AG09309 (cell line): ENCODE measurements at regions not wholly inside any gene's neighbourhood (a gene's known extent, or its start where the extent isn't known, plus 50 kb on each side); places are given as distances from the start of the nearest gene placed in this dataset.

Experiments
- DNase-seq: peaks from one replicate; pipeline ENCODE4 v3.0.0-alpha.2; 2010; ENCODE audit warnings: low read depth
- H3K4me3 ChIP-seq: 2 replicates; pipeline ENCODE4 v1.5.1; 2011; ENCODE audit warnings: mild to moderate bottlenecking, low read depth, low read length, moderate library complexity; ENCODE audit not compliant: control insufficient read depth
- TF ChIP-seq, protein P1 (sequence below): IDR thresholded peaks from 2 replicates; pipeline ENCODE4 v1.5.1; 2011; ENCODE audit warnings: mild to moderate bottlenecking, low read depth, low read length, inconsistent platforms; ENCODE audit not compliant: insufficient read depth, control insufficient read depth; ENCODE audit errors: missing control alignments

DNA sequence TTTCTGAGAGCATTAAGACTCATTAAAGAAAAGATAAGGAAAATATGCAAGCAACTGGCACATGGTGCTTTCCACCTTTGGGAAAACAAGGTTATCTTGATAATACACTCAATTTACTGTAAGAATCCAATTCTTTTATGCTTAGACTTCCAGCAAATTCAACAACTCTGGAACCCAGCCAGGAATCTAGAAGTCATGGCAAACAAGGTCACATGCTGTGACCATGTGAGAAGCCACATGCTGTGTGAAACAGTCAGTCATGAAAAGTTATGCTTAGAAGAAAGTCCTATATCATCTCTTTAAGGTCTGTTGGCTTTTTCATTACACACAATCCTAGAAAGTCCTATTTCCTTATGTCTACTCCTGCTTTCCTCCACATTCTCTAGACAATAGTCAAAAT is 581.8 kb upstream of the C9orf72 start:
- no peak for DNase-seq
- TF ChIP-seq, protein P1, sequence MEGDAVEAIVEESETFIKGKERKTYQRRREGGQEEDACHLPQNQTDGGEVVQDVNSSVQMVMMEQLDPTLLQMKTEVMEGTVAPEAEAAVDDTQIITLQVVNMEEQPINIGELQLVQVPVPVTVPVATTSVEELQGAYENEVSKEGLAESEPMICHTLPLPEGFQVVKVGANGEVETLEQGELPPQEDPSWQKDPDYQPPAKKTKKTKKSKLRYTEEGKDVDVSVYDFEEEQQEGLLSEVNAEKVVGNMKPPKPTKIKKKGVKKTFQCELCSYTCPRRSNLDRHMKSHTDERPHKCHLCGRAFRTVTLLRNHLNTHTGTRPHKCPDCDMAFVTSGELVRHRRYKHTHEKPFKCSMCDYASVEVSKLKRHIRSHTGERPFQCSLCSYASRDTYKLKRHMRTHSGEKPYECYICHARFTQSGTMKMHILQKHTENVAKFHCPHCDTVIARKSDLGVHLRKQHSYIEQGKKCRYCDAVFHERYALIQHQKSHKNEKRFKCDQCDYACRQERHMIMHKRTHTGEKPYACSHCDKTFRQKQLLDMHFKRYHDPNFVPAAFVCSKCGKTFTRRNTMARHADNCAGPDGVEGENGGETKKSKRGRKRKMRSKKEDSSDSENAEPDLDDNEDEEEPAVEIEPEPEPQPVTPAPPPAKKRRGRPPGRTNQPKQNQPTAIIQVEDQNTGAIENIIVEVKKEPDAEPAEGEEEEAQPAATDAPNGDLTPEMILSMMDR: no peak

DNA sequence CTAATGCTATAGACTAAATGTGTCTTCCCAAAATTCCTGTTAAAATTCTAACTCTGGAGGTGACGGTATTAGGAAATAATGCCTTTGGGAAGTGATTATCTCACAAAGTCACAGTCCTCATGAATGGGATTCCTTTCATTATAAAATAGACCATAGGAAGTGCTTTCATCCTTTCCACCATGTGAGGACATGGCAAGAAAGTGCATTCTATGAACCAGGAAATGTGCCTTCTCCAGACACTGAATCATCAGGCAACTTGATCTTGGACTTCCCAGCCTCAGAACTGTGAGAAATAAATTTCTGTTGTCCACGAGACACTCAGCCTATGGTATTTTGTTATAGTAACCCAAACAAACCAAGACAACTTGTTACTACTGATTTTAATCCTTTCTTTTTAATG is 582.4 kb upstream of the C9orf72 start:
- H3K4me3 ChIP-seq: no peak overlapping the region
- TF ChIP-seq, protein P1: no peak
- DNase-seq: no peak

More for the DNA sequence above, 581.8 kb upstream of the C9orf72 start:
- H3K4me3 ChIP-seq: no peak overlapping the region

DNA sequence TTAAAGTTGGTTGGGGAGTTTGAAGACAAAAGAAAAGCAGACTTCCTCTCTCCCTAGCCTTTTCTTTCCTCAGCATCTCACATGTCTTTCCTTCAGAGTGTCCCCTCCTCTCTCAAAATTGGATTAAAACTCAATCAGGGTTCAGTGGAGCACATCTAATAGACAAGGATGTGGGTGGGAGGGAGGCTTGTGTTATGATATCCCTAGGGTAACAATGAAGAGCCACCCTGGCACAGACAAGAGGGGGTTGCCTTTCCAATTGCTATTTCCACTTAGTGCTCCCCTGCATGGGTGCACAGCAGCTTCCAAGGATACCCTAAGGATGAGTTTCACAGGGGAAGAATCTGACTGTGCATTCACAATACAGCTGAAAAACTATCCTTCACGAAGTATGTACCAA is 585.2 kb upstream of the C9orf72 start:
- no peak for DNase-seq
- no peak overlapping the region for H3K4me3 ChIP-seq
- TF ChIP-seq, protein P1: no peak

DNA sequence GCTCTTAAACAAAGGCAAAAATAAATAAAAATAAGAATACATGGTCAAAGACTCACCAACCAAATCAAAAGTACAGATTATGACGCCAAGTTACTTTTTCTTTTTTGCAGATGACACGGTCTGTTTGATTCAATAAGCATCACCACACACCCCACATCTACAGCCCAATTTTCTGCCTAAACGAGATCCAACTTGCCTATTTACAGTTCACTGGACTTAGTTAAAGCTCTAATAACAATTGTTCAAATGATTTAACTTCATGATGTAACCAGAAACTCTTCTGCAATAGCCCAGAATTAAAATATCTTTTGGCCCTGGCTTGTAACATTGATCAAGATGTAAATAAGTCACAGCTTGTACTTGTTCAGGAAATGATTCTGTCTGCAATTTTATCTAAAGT is 590.3 kb upstream of the C9orf72 start:
- no peak overlapping the region for H3K4me3 ChIP-seq
- TF ChIP-seq, protein P1: no peak
- DNase-seq: no peak

DNA sequence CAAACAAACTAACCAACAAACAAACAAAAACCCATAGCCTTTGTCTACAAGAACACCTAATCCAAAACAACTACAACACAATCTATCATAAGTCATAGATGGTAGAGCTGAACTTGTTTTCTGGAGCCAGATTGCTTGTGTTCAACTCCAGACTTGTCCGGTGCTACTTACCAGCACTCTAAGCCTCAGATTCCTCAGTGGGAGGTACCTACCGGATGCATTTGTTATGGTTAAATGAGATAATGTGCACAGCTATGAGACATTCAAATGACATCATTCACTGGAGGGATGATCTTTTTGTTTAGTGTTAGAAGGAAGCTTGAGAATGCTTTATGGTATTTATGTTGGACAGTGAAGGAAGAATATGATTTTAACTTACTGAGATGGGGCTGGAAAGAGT is 592.9 kb upstream of the C9orf72 start:
- no peak for DNase-seq
- no peak overlapping the region for H3K4me3 ChIP-seq
- TF ChIP-seq, protein P1: no peak

DNA sequence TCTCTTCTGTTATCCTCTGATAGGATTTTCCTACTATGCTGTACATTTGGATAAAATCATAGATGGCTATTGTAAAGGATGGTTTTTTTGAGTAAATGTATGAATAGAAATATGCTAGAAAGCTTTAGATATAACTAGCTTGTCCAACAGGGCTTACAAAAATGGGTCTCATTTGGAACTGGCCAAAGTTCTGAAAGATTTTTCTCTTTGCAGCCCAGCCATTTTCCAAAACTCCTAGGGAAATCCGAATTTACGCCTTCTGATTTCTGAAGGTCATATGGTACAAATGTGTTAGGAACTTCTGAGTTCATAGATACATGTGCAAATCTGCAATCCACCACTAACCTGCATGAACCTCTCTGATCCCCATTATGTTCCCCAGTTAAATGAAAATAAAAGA is 603.9 kb upstream of the C9orf72 start:
- no peak for DNase-seq
- no peak overlapping the region for H3K4me3 ChIP-seq
- TF ChIP-seq, protein P1: no peak

DNA sequence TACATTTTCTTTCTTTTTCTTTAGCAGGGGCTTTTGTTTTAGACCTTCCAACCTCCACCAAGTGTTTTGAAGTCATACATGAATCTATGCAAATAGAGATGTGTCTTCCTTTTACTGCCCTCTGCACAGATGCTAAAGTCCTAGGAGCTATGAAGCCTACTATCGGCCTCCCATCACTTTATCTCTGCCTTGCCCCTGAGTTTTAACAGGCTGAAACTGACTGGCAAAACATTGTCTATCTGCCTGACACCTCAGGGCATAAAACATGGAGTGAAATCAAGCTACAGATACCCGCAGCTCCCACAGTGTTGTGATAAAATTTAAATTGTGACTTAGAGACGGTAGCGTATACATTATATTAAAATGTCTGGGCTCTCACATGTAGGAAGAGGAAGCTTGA is 604.6 kb upstream of the C9orf72 start:
- DNase-seq: no peak
- H3K4me3 ChIP-seq: no peak overlapping the region
- TF ChIP-seq, protein P1: no peak
